ENCODE measurements at regions not wholly inside any gene's neighbourhood (a gene's known extent, or its start where the extent isn't known, plus 50 kb on each side); places are given as distances from the start of the nearest gene placed in this dataset.

DNA sequence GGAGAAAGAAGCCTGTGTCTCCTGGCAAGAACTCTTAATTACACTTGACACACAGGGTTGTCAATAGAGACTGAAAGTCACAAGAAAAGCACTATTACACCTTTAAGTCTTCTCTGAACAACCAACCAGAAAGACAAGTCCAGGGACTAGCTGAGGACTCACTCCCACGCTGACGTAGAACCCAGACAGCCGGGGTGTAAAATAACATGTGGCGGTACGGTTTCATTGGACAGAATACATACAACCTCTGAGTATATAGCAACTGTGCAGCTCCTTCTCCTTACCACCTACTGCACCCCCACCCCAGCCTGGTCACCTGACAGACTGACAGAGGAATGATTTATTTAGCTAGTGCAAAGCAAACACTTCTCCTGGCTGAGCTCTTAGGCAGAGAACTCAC is 103.4 kb upstream of the RASEF start:
- DNase-seq (ENCODE audit: low read depth in 4 of 6, low spot score in 6 of 6) = no peak
- Histone ChIP-seq H3K36me3 (ENCODE audit: control insufficient read depth, insufficient read depth, low read length) (no peaks in the 10 kb centered on the region), H3K4me3 (ENCODE audit: low read depth, low read length) (no peak overlapping the region), H3K27me3 (ENCODE audit: control insufficient read depth, insufficient read depth, low read length) (no peaks in the 10 kb centered on the region), H3K27ac (ENCODE audit: low read depth, low read length) (no peak overlapping the region), H3K4me1 (ENCODE audit: control insufficient read depth, insufficient read depth, low read length) (no peaks in the 10 kb centered on the region), H3K9me3 (ENCODE audit: control insufficient read depth, insufficient read depth, low read length) (peaks cover 3% of the 10 kb centered on the region)
- WGBS (ENCODE audit: insufficient coverage) = 77% methylated on average over 2 of the region's 5 CpGs

- H3K4me3 ChIP-seq (ENCODE audit: low read depth, low read length) = no peak overlapping the region
- DNase-seq (ENCODE audit: low read depth in 4 of 6, low spot score in 6 of 6) = no peak
- H3K9me3 ChIP-seq (ENCODE audit: control insufficient read depth, insufficient read depth, low read length) = no peaks in the 10 kb centered on the region
- H3K4me1 ChIP-seq (ENCODE audit: control insufficient read depth, insufficient read depth, low read length) = no peaks in the 10 kb centered on the region
- no peak overlapping the region for H3K27ac ChIP-seq (ENCODE audit: low read depth, low read length)
- no peaks in the 10 kb centered on the region for H3K36me3 ChIP-seq (ENCODE audit: control insufficient read depth, insufficient read depth, low read length)
- no peaks in the 10 kb centered on the region for H3K27me3 ChIP-seq (ENCODE audit: control insufficient read depth, insufficient read depth, low read length)
Observed at GRCh38 chr9:83155733-83156132, 92.8 kb upstream of the RASEF start.

GRCh38 chr9:83154821-83155220 is 91.9 kb upstream of the RASEF start:
- no peaks in the 10 kb centered on the region for H3K9me3 ChIP-seq (ENCODE audit: control insufficient read depth, insufficient read depth, low read length)
- no peak for DNase-seq (ENCODE audit: low read depth in 4 of 6, low spot score in 6 of 6)
- H3K27ac ChIP-seq (ENCODE audit: low read depth, low read length) = no peak overlapping the region
- H3K27me3 ChIP-seq (ENCODE audit: control insufficient read depth, insufficient read depth, low read length) = no peaks in the 10 kb centered on the region
- no peak overlapping the region for H3K4me3 ChIP-seq (ENCODE audit: low read depth, low read length)
- H3K4me1 ChIP-seq (ENCODE audit: control insufficient read depth, insufficient read depth, low read length) = no peaks in the 10 kb centered on the region
- WGBS (ENCODE audit: insufficient coverage) = 60% methylated on average over 1 of the region's 2 CpGs
- H3K36me3 ChIP-seq (ENCODE audit: control insufficient read depth, insufficient read depth, low read length) = no peaks in the 10 kb centered on the region

DNA sequence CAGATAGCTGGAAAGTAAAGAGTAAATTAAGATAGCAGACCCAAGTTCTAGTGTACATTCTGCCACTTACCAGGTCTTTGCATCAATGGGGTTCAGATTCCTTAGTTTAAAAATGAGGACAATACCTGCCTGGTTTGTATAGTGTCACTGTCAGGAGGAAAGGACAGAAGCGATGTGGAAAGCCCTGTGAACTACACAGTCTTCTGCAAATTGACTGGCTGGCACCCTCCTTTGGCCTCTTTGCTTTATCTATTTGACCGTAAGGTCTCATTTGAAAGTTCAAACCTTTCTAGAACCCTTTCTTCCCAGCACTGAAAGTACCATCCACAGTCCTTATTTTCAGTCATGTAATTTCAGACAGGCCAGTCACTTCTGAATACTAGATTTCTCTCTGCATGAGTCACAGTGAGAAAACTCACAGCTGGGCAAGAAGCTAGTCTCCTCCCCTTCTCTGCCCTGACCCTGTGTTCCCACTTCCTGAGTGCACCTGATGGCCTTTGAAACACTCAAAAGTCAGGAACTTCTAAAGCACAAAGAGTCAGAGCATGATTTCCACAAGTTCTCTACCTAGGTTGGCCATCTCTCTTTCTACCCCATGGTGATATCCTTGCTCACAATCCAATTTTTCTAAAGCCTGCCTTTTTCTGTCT is 91.3 kb upstream of the RASEF start:
- peak in 1 of 6 donors; percentile 3 for DNase-seq (ENCODE audit: low read depth in 4 of 6, low spot score in 6 of 6)
- Histone ChIP-seq H3K36me3 (ENCODE audit: control insufficient read depth, insufficient read depth, low read length) (no peaks in the 10 kb centered on the region), H3K27me3 (ENCODE audit: control insufficient read depth, insufficient read depth, low read length) (no peaks in the 10 kb centered on the region), H3K4me1 (ENCODE audit: control insufficient read depth, insufficient read depth, low read length) (no peaks in the 10 kb centered on the region), H3K4me3 (ENCODE audit: low read depth, low read length) (no peak overlapping the region), H3K9me3 (ENCODE audit: control insufficient read depth, insufficient read depth, low read length) (no peaks in the 10 kb centered on the region), H3K27ac (ENCODE audit: low read depth, low read length) (no peak overlapping the region)
- WGBS (ENCODE audit: insufficient coverage) = 93% methylated on average over 2 of the region's 2 CpGs

DNA sequence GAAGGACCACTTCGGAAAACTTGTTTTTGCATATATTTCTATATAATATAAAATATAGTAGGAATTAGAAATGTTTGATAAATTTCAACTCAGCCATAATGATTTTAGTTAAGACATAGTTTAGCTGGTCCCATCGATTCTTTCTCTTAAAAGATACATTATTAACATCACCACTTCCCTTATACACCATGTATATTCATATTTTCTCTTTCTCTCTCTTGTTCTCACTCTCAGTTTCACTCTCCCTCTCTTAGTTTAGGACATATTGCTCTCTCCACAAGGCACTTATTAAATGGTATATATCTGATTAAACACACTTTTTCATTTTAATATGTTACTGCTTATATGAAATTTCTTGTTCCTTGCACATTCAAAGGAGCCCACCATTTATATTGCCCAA is 90.1 kb upstream of the RASEF start:
- Histone ChIP-seq H3K27ac (ENCODE audit: low read depth, low read length) (no peak overlapping the region), H3K9me3 (ENCODE audit: control insufficient read depth, insufficient read depth, low read length) (no peaks in the 10 kb centered on the region), H3K4me1 (ENCODE audit: control insufficient read depth, insufficient read depth, low read length) (no peaks in the 10 kb centered on the region), H3K27me3 (ENCODE audit: control insufficient read depth, insufficient read depth, low read length) (no peaks in the 10 kb centered on the region), H3K4me3 (ENCODE audit: low read depth, low read length) (no peak overlapping the region), H3K36me3 (ENCODE audit: control insufficient read depth, insufficient read depth, low read length) (no peaks in the 10 kb centered on the region)
- 83% methylated on average over 1 of the region's 2 CpGs for WGBS (ENCODE audit: insufficient coverage)
- no peak for DNase-seq (ENCODE audit: low read depth in 4 of 6, low spot score in 6 of 6)

GRCh38 chr9:83151627-83152137 is 88.7 kb upstream of the RASEF start:
- Histone ChIP-seq H3K4me3 (ENCODE audit: low read depth, low read length) (no peak overlapping the region), H3K27me3 (ENCODE audit: control insufficient read depth, insufficient read depth, low read length) (no peaks in the 10 kb centered on the region), H3K36me3 (ENCODE audit: control insufficient read depth, insufficient read depth, low read length) (no peaks in the 10 kb centered on the region), H3K9me3 (ENCODE audit: control insufficient read depth, insufficient read depth, low read length) (no peaks in the 10 kb centered on the region), H3K27ac (ENCODE audit: low read depth, low read length) (no peak overlapping the region), H3K4me1 (ENCODE audit: control insufficient read depth, insufficient read depth, low read length) (no peaks in the 10 kb centered on the region)
- WGBS (ENCODE audit: insufficient coverage) = no CpG with 5 or more reads among the region's 4 CpGs
- DNase-seq (ENCODE audit: low read depth in 4 of 6, low spot score in 6 of 6) = no peak

- no peak for DNase-seq (ENCODE audit: low read depth in 4 of 6, low spot score in 6 of 6)
- no peak overlapping the region for H3K27ac ChIP-seq (ENCODE audit: low read depth, low read length)
- WGBS (ENCODE audit: insufficient coverage) = 75% methylated on average over 1 of the region's 10 CpGs
Observed at GRCh38 chr9:83147315-83148149, 84.6 kb upstream of the RASEF start.

DNA sequence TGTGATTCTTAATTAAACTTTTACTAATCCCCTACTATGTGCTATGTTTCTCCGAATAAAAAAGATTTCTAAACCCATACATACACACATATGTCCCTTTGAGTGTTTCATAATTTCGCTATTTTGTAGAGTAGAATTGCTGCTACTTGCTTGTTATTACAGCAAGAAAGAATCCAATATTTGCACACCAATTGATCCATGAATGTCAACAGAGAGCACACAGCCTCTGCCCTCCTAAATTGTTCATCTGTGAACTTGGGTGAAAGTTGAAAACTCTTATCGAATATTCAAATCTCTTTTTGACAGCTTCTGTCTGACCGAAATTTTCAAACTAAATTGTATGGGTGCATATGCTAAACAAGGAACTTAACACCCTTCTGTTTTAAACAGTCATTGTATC is 83.4 kb upstream of the RASEF start:
- Histone ChIP-seq H3K27ac (ENCODE audit: low read depth, low read length) (no peak overlapping the region), H3K36me3 (ENCODE audit: control insufficient read depth, insufficient read depth, low read length) (no peaks in the 10 kb centered on the region), H3K4me1 (ENCODE audit: control insufficient read depth, insufficient read depth, low read length) (no peaks in the 10 kb centered on the region), H3K27me3 (ENCODE audit: control insufficient read depth, insufficient read depth, low read length) (no peaks in the 10 kb centered on the region), H3K9me3 (ENCODE audit: control insufficient read depth, insufficient read depth, low read length) (no peaks in the 10 kb centered on the region), H3K4me3 (ENCODE audit: low read depth, low read length) (no peak overlapping the region)
- no CpG with 5 or more reads among the region's 4 CpGs for WGBS (ENCODE audit: insufficient coverage)
- DNase-seq (ENCODE audit: low read depth in 4 of 6, low spot score in 6 of 6) = no peak

More at GRCh38 chr9:83147315-83148149, 84.6 kb upstream of the RASEF start:
- no peaks in the 10 kb centered on the region for H3K36me3 ChIP-seq (ENCODE audit: control insufficient read depth, insufficient read depth, low read length)
- no peaks in the 10 kb centered on the region for H3K27me3 ChIP-seq (ENCODE audit: control insufficient read depth, insufficient read depth, low read length)
- H3K9me3 ChIP-seq (ENCODE audit: control insufficient read depth, insufficient read depth, low read length) = no peaks in the 10 kb centered on the region
- no peak overlapping the region for H3K4me3 ChIP-seq (ENCODE audit: low read depth, low read length)
- H3K4me1 ChIP-seq (ENCODE audit: control insufficient read depth, insufficient read depth, low read length) = no peaks in the 10 kb centered on the region

- Histone ChIP-seq H3K9me3 (ENCODE audit: control insufficient read depth, insufficient read depth, low read length) (no peaks in the 10 kb centered on the region), H3K36me3 (ENCODE audit: control insufficient read depth, insufficient read depth, low read length) (no peaks in the 10 kb centered on the region), H3K4me1 (ENCODE audit: control insufficient read depth, insufficient read depth, low read length) (no peaks in the 10 kb centered on the region), H3K27ac (ENCODE audit: low read depth, low read length) (no peak overlapping the region), H3K27me3 (ENCODE audit: control insufficient read depth, insufficient read depth, low read length) (no peaks in the 10 kb centered on the region), H3K4me3 (ENCODE audit: low read depth, low read length) (no peak overlapping the region)
- no peak for DNase-seq (ENCODE audit: low read depth in 4 of 6, low spot score in 6 of 6)
Observed at GRCh38 chr9:83144492-83144891, 81.5 kb upstream of the RASEF start.

DNA sequence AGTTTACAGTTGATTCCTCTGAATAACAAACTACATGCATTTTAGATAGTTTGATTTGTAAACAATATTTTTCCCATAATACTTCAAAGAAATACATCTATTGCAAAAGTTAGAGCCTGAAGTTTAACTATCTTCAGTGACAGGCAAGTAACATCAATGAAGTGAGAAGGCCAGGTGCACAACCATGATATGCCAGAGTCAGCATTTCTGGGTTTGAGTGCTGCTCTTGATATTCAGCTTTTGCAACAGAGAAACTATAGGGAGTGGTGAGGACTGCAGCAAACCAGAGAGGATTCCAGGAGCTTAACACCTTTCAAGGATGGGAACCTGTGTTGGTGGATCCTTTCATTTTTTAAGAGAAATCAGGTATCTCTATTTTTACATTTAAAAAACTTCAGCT is 79.4 kb upstream of the RASEF start:
- no peak overlapping the region for H3K27ac ChIP-seq (ENCODE audit: low read depth, low read length)
- no peaks in the 10 kb centered on the region for H3K36me3 ChIP-seq (ENCODE audit: control insufficient read depth, insufficient read depth, low read length)
- no peak overlapping the region for H3K4me3 ChIP-seq (ENCODE audit: low read depth, low read length)
- H3K9me3 ChIP-seq (ENCODE audit: control insufficient read depth, insufficient read depth, low read length) = no peaks in the 10 kb centered on the region
- DNase-seq (ENCODE audit: low read depth in 4 of 6, low spot score in 6 of 6) = no peak
- no peaks in the 10 kb centered on the region for H3K27me3 ChIP-seq (ENCODE audit: control insufficient read depth, insufficient read depth, low read length)
- H3K4me1 ChIP-seq (ENCODE audit: control insufficient read depth, insufficient read depth, low read length) = no peaks in the 10 kb centered on the region

All from spinal cord (tissue), 9 donors.